Endothelial cell of umbilical vein (primary cell): ENCODE measurements at regions not wholly inside any gene's neighbourhood (a gene's known extent, or its start where the extent isn't known, plus 50 kb on each side); places are given as distances from the start of the nearest gene placed in this dataset.

ENCODE experiments used
- BruUV-seq: library from RNA; stranded (reverse); fragments of 400-500 nt; replicated peaks from 2 replicates; lab custom pipeline; 2021; lab: Mats Ljungman, UMichigan
- CTCF ChIA-PET: fragments of 300-600, 350-600 bp; sonication (Branson Sonifier 250); formaldehyde crosslinking; loops from one replicate; lab custom pipeline; 2021; ENCODE audit warnings: antibody characterized with exemption, inconsistent platforms; lab: Charles Lee
- POLR2A ChIA-PET: fragments of 300-600, 350-600 bp; sonication (Branson Sonifier 250); formaldehyde crosslinking; loops from one replicate; lab custom pipeline; 2021; ENCODE audit warnings: antibody characterized with exemption, inconsistent platforms; lab: Charles Lee
- DNase-seq: peaks from one replicate; pipeline ENCODE4 v3.0.0-alpha.2; 2011; ENCODE audit warnings: low read depth, low spot score
- FAIRE-seq: peaks from 2 replicates; lab custom pipeline; 2011; peaks lifted over from hg19 to GRCh38; lab: Jason Lieb, UNC
- H2AFZ ChIP-seq: 2 replicates; pipeline ENCODE4 v1.6.0; 2012; ENCODE audit warnings: low read depth, low read length, control low read depth, inconsistent platforms
- H3K27ac ChIP-seq: 2 replicates; pipeline ENCODE4 v1.5.1; 2011; ENCODE audit warnings: low read depth, mild to moderate bottlenecking, control low read depth, low read length, moderate library complexity; ENCODE audit not compliant: insufficient read depth
- H3K27me3 ChIP-seq, 2 experiments: 2 replicates each; pipeline versions ENCODE4 v1.6.0 to v1.6.1; 2011; ENCODE audit warnings: low read length in 2 of 2, mixed read lengths in 1 of 2; ENCODE audit not compliant: control insufficient read depth in 2 of 2, insufficient read depth in 2 of 2
- H3K36me3 ChIP-seq, 2 experiments: 2 replicates in 1 of 2; 3 replicates in 1 of 2; pipeline ENCODE4 v1.5.1; 2011; ENCODE audit warnings: low read length in 2 of 2, mild to moderate bottlenecking in 1 of 2, moderate library complexity in 1 of 2; ENCODE audit not compliant: control insufficient read depth in 2 of 2, insufficient read depth in 2 of 2; ENCODE audit errors: extremely low read depth in 1 of 2
- H3K4me1 ChIP-seq: 3 replicates; pipeline ENCODE4 v1.5.1; 2011; ENCODE audit warnings: mild to moderate bottlenecking, low read length; ENCODE audit not compliant: control insufficient read depth, insufficient read depth; ENCODE audit errors: extremely low read depth
- H3K4me2 ChIP-seq: 2 replicates; pipeline ENCODE4 v1.6.1; 2011; ENCODE audit warnings: low read length, control low read depth, mixed read lengths; ENCODE audit not compliant: insufficient read depth
- H3K4me3 ChIP-seq, 3 experiments: fragments of 200-600 bp in 1 of 3; sonication (generic), shearing (Covaris generic) in 1 of 3; replicated peaks in 1 of 3; 2 replicates each; pipeline ENCODE4 v1.5.1; 2011 to 2016; ENCODE audit warnings: control low read depth in 3 of 3, low read length in 3 of 3, mild to moderate bottlenecking in 2 of 3, inconsistent platforms in 1 of 3, low read depth in 1 of 3, moderate library complexity in 1 of 3; ENCODE audit not compliant: insufficient read depth in 1 of 3
- H3K79me2 ChIP-seq: 2 replicates; pipeline ENCODE4 v1.6.0; 2012; ENCODE audit warnings: low read length, inconsistent platforms; ENCODE audit not compliant: control insufficient read depth, insufficient read depth
- H3K9ac ChIP-seq: replicated peaks from 2 replicates; pipeline ENCODE3; 2011; ENCODE audit warnings: low read length, control low read depth; ENCODE audit not compliant: insufficient read depth; ENCODE audit errors: extremely low read depth
- H3K9me1 ChIP-seq: replicated peaks from 3 replicates; pipeline ENCODE4 v1.6.0; 2011; ENCODE audit warnings: mild to moderate bottlenecking, low read length; ENCODE audit not compliant: control insufficient read depth, insufficient read depth; ENCODE audit errors: extremely low read depth
- H3K9me3 ChIP-seq: replicated peaks from 2 replicates; pipeline ENCODE4 v1.5.1; 2012; ENCODE audit warnings: low read length, inconsistent platforms; ENCODE audit not compliant: control insufficient read depth, insufficient read depth
- H4K20me1 ChIP-seq: replicated peaks from 2 replicates; pipeline ENCODE3; 2011; ENCODE audit warnings: mild to moderate bottlenecking, low read length; ENCODE audit not compliant: control insufficient read depth, insufficient read depth; ENCODE audit errors: extremely low read depth
- EZH2 ChIP-seq: IDR thresholded peaks from 2 replicates; pipeline ENCODE4 v1.6.1; 2012; ENCODE audit warnings: borderline replicate concordance, low read depth, mild to moderate bottlenecking, moderate library complexity, low read length, inconsistent platforms; ENCODE audit not compliant: severe bottlenecking
- FOS ChIP-seq: IDR thresholded peaks from 2 replicates; pipeline ENCODE4 v1.6.1; 2011; ENCODE audit warnings: mild to moderate bottlenecking, low read length, moderate library complexity, borderline replicate concordance; ENCODE audit not compliant: insufficient read depth
- GATA2 ChIP-seq: IDR thresholded peaks from 2 replicates; pipeline ENCODE4 v1.7.0; 2011; ENCODE audit warnings: low read depth, mild to moderate bottlenecking, moderate library complexity, mixed read lengths, low read length; ENCODE audit not compliant: insufficient read length, insufficient read depth
- JUN ChIP-seq: IDR thresholded peaks from 2 replicates; pipeline ENCODE4 v1.6.1; 2011; ENCODE audit warnings: borderline replicate concordance, low read depth; ENCODE audit not compliant: insufficient read length, insufficient read depth
- MYC ChIP-seq: IDR thresholded peaks from one replicate; pipeline ENCODE4 v1.6.1; 2011; ENCODE audit warnings: mild to moderate bottlenecking, low read depth, low read length
- POLR2A ChIP-seq: IDR thresholded peaks from 2 replicates; pipeline ENCODE4 v1.6.1; 2012; ENCODE audit warnings: low read depth, mild to moderate bottlenecking, control low read depth, low read length
- POLR2AphosphoS5 ChIP-seq: IDR thresholded peaks from 2 replicates; pipeline ENCODE4 v1.6.1; 2012; ENCODE audit warnings: low read depth, mild to moderate bottlenecking, control low read depth, low read length, moderate library complexity; ENCODE audit not compliant: insufficient read depth
- dilution Hi-C: fragments of 300-500 bp; cut with MboI; formaldehyde crosslinking; loops from one replicate; pipeline ENCODE4 v1.15.0; 2019; ENCODE audit warnings: low sequenced_read_pairs; ENCODE audit not compliant: extremely low pct_ligation_motif_present
- intact Hi-C: fragments of 100-400 bp; cut with micrococcal nuclease; formaldehyde crosslinking; loops from one replicate; pipeline ENCODE4 v1.10.0; 2022
- TF ChIP-seq, protein P1 (sequence below): IDR thresholded peaks from 2 replicates; pipeline ENCODE4 v1.6.1; 2011; ENCODE audit not compliant: insufficient read depth, insufficient read length
- TF ChIP-seq, protein P2 (sequence below), 2 donors: IDR thresholded peaks; 1 replicate in 1 of 2; 2 replicates in 1 of 2; pipeline ENCODE4 v1.5.1; 2011; ENCODE audit warnings: low read length in 2 of 2, mild to moderate bottlenecking in 2 of 2, moderate library complexity in 2 of 2, control low read depth in 1 of 2, inconsistent platforms in 1 of 2, low read depth in 1 of 2; ENCODE audit not compliant: insufficient read depth in 1 of 2; ENCODE audit errors: extremely low read depth in 1 of 2

DNA sequence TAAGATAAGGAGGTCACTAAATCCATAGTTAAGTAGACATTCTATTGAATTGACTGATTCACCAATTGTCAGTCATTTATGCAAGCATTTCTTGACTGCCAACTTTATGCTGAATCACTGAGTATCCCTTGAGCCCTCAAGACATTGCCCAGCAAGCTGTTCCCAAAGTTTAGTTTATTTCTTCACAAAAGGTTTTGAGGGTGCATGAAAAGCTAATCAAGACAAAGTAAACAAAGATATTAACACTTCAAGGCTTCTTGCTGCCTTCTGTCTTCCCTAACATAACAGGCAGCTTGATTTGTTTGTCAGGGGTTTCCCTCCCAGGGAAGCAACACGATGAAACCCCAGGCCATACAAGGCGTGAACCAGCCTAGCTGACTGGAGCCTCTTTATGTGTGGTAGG, 374.4 kb downstream of the SPRY2 start:
- dilution Hi-C loops, result no loop called here
- no TSS peak for BruUV-seq
- no peak for DNase-seq
- POLR2A ChIA-PET, result no interaction called here
- H3K4me1 ChIP-seq, result no peaks in the 10 kb centered on the region
- no peak overlapping the region for H2AFZ ChIP-seq
- intact Hi-C loops, result no loop called here
- H3K27ac ChIP-seq, result no peak overlapping the region
- CTCF ChIA-PET, result interaction anchor here (1.0 to 1.8 kb wide), 2 partner anchors 11 to 22 kb away, joined by 3 to 4 read pairs; no protein-coding TSS in a partner anchor
- no peaks in the 10 kb centered on the region for H3K9me3 ChIP-seq
- FAIRE-seq, result no peak
- no peak overlapping the region for H3K4me2 ChIP-seq
- H3K27me3 ChIP-seq, result no peaks in the 10 kb centered on the region
- no peaks in the 10 kb centered on the region for H3K36me3 ChIP-seq
- no peaks in the 10 kb centered on the region for H3K9me1 ChIP-seq
- no peak overlapping the region for H3K4me3 ChIP-seq
- no peaks in the 10 kb centered on the region for H3K79me2 ChIP-seq
- no peak overlapping the region for H3K9ac ChIP-seq
- H4K20me1 ChIP-seq, result no peaks in the 10 kb centered on the region
- no peak for TF ChIP-seq POLR2AphosphoS5
- TF ChIP-seq, protein P1, sequence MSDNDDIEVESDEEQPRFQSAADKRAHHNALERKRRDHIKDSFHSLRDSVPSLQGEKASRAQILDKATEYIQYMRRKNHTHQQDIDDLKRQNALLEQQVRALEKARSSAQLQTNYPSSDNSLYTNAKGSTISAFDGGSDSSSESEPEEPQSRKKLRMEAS, result no peak
- TF ChIP-seq FOS, result no peak
- TF ChIP-seq, protein P2, sequence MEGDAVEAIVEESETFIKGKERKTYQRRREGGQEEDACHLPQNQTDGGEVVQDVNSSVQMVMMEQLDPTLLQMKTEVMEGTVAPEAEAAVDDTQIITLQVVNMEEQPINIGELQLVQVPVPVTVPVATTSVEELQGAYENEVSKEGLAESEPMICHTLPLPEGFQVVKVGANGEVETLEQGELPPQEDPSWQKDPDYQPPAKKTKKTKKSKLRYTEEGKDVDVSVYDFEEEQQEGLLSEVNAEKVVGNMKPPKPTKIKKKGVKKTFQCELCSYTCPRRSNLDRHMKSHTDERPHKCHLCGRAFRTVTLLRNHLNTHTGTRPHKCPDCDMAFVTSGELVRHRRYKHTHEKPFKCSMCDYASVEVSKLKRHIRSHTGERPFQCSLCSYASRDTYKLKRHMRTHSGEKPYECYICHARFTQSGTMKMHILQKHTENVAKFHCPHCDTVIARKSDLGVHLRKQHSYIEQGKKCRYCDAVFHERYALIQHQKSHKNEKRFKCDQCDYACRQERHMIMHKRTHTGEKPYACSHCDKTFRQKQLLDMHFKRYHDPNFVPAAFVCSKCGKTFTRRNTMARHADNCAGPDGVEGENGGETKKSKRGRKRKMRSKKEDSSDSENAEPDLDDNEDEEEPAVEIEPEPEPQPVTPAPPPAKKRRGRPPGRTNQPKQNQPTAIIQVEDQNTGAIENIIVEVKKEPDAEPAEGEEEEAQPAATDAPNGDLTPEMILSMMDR (IDR thresholded peaks at IDR 0.05; ENCODE audit: extremely low read depth in 1 of 2, insufficient read depth in 1 of 2, low read depth in 1 of 2, low read length in 2 of 2), result no peak
- no peak for TF ChIP-seq GATA2
- no peak for TF ChIP-seq MYC
- no peak for TF ChIP-seq JUN
- TF ChIP-seq POLR2A, result no peak
- no peak for TF ChIP-seq EZH2
